ENCODE measurements at regions not wholly inside any gene's neighbourhood (a gene's known extent, or its start where the extent isn't known, plus 50 kb on each side); places are given as distances from the start of the nearest gene placed in this dataset.

DNA sequence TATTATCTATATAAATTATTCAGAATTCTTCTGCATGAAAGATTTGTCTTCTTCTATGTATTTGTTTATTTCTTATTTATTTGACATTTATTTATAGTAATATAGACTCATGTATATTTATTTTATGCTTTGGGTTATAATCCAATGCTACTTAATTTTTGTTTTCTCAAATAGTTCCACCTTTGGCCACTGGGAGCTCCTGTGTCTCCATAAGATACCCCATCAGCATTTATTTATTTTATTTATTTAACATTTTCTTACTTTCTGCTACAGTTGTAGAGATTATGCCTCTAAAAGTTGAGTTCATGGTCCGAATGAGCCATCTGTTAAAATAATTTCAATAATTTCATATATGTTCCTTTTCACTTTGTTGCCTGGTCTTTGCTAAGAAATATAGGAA is 289.4 kb downstream of the ADGRL2 start:
- Histone ChIP-seq H3K36me3 (no peaks in the 10 kb centered on the region), H3K4me1 (no peaks in the 10 kb centered on the region), H3K9me3 (peaks cover 0 to 4% (median 0%) of the 10 kb centered on the region in 12 donors), H3K4me3 (no peak overlapping the region), H3K27ac (no peak overlapping the region), H3K27me3 (no peaks in the 10 kb centered on the region)
- 84 to 94% (median 88%) methylated on average over 1 of the region's 1 CpG for WGBS, 4 donors
- no peak for DNase-seq
- TF ChIP-seq, protein P1, sequence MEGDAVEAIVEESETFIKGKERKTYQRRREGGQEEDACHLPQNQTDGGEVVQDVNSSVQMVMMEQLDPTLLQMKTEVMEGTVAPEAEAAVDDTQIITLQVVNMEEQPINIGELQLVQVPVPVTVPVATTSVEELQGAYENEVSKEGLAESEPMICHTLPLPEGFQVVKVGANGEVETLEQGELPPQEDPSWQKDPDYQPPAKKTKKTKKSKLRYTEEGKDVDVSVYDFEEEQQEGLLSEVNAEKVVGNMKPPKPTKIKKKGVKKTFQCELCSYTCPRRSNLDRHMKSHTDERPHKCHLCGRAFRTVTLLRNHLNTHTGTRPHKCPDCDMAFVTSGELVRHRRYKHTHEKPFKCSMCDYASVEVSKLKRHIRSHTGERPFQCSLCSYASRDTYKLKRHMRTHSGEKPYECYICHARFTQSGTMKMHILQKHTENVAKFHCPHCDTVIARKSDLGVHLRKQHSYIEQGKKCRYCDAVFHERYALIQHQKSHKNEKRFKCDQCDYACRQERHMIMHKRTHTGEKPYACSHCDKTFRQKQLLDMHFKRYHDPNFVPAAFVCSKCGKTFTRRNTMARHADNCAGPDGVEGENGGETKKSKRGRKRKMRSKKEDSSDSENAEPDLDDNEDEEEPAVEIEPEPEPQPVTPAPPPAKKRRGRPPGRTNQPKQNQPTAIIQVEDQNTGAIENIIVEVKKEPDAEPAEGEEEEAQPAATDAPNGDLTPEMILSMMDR (IDR thresholded peaks at IDR 0.05) = peak in 5 of 12 donors; percentile 12 to 29 (median 17)
- no peak for TF ChIP-seq POLR2A (IDR thresholded peaks at IDR 0.05)
- intact Hi-C loops (cut with DNase I) = no loop called here
- ATAC-seq = no peak

DNA sequence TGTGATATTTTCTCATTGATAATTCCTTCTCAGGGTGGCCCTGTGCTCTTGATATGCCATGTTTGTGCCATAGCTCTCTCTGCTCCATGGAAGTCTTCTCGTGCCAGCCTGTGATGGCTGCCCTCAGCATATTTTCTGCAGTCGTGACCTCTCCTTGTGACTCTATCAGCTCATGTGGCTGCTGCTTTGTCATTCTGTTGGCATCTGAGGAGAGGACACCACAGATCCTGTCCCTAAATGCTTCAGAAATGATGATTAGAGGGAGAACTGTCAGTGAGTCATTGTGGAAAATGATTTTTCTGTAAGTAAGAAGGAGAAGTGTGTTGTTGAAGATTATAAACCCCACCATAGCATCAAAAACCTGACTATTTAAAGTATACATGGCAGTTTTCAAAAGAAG is 286.0 kb downstream of the ADGRL2 start:
- peak in 1 of 4 donors; percentile 49 for ATAC-seq
- Histone ChIP-seq H3K4me3 (no peak overlapping the region), H3K9me3 (peaks cover 0 to 4% (median 0%) of the 10 kb centered on the region in 12 donors), H3K4me1 (no peaks in the 10 kb centered on the region), H3K36me3 (no peaks in the 10 kb centered on the region), H3K27ac (no peak overlapping the region), H3K27me3 (no peaks in the 10 kb centered on the region)
- TF ChIP-seq POLR2A (IDR thresholded peaks at IDR 0.05) = no peak
- TF ChIP-seq, protein P1 (IDR thresholded peaks at IDR 0.05) = no peak
- intact Hi-C loops (cut with DNase I) = no loop called here
- DNase-seq = no peak
- 18 to 38% (median 27%) methylated on average over 2 of the region's 2 CpGs for WGBS, 4 donors

DNA sequence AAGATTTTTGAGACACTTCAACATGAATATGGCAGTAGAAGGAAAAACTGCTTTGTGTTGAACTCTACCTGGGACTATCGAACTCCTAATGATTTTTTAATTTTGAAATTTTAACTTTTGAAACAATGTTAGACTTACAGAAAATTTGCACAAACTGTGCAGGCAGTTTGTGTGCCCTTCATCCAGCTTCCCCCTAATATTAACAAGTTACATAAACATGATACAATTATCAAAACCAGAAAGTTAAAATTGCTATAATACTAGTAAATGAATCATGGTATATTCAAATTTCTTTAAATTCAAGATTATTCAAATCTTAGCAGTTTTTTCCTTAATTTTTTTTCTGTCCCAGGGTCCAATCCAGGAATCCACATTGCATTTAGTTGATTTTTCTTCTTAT is 278.9 kb downstream of the ADGRL2 start:
- no peak for TF ChIP-seq POLR2A (IDR thresholded peaks at IDR 0.05)
- TF ChIP-seq, protein P1 (IDR thresholded peaks at IDR 0.05) = no peak
- H3K4me1 ChIP-seq = no peaks in the 10 kb centered on the region
- no peak for ATAC-seq
- no peak for DNase-seq
- intact Hi-C loops (cut with DNase I) = no loop called here
- H3K9me3 ChIP-seq = peaks cover 0 to 5% (median 0%) of the 10 kb centered on the region in 12 donors
- H3K36me3 ChIP-seq = no peaks in the 10 kb centered on the region
- no peak overlapping the region for H3K27ac ChIP-seq
- no peaks in the 10 kb centered on the region for H3K27me3 ChIP-seq
- 97 to 100% (median 98%) methylated on average over 1 of the region's 1 CpG for WGBS, 4 donors
- no peak overlapping the region for H3K4me3 ChIP-seq

DNA sequence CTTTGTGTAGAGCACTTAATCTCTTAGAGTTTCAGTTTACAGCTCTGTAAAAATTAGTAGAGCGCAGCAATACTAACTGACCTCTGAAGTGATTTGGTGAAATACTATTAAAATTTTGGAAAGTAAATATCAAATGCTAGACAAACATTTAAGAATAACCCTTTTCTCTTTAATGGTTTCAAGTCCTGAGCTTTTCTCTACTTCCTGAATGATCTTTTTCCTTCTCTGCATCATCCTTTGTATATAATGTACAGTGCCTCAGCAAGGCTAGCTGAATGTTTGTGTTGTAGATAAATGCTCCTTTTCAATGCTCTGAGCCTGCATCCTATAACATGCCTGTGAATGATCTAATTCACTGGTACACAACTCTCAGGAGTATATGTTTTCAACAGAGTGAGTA is 272.9 kb downstream of the ADGRL2 start:
- no peak for TF ChIP-seq POLR2A (IDR thresholded peaks at IDR 0.05)
- TF ChIP-seq, protein P1 (IDR thresholded peaks at IDR 0.05) = no peak
- intact Hi-C loops (cut with DNase I) = no loop called here

More for the DNA sequence above, 272.9 kb downstream of the ADGRL2 start:
- no peak for DNase-seq
- no peaks in the 10 kb centered on the region for H3K27me3 ChIP-seq
- 95 to 100% (median 100%) methylated on average over 1 of the region's 1 CpG for WGBS, 4 donors
- H3K9me3 ChIP-seq = no peaks in the 10 kb centered on the region
- ATAC-seq = no peak
- no peaks in the 10 kb centered on the region for H3K36me3 ChIP-seq
- H3K4me1 ChIP-seq = peaks cover 0 to 5% (median 0%) of the 10 kb centered on the region in 12 donors
- H3K27ac ChIP-seq = no peak overlapping the region
- no peak overlapping the region for H3K4me3 ChIP-seq
